GM12875 (cell line): ENCODE measurements at regions not wholly inside any gene's neighbourhood (a gene's known extent, or its start where the extent isn't known, plus 50 kb on each side); places are given as distances from the start of the nearest gene placed in this dataset.

Experiments
- H3K4me3 ChIP-seq: one replicate; pipeline ENCODE4 v1.5.1; 2011; ENCODE audit warnings: low read depth, low read length, control low read depth
- TF ChIP-seq, protein P1 (sequence below): IDR thresholded peaks from 2 replicates; pipeline ENCODE4 v1.5.1; 2011; ENCODE audit warnings: low read depth, mild to moderate bottlenecking, control low read depth, inconsistent platforms, low read length, moderate library complexity, borderline replicate concordance; ENCODE audit not compliant: insufficient read depth

DNA sequence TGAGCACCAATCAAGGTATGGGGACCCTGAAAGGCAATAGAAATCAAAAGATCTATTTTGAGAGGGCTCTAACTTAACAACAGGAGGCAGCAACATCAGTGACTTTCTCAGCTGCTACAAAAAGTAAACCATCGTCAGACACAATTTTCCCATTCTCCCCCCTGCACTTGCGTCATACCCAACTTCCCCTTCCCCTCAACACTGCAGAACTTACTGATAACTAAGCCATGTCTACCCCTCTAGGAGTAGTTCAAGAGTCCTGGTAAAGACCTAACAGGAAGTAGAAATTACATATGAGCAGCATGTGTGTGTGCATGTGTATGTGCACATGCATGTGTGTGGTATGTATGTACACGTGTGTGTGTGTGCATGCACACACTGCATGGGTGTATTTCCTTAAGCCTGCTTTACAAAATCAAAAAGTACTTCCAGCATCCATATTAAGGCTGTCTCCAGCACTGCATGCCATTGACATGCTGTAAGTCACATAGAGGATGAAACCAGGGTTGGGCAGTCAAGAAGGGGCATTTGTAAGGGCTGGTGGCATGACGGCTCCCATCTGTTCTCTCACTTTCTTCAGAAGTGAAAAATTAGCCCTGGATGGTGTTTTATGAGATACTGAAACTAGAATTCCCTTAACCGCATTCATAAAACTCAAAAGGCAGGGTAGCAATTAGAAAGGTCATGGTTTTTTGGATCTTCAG lies 460.1 kb upstream of the RUNX1 start:
- TF ChIP-seq, protein P1, sequence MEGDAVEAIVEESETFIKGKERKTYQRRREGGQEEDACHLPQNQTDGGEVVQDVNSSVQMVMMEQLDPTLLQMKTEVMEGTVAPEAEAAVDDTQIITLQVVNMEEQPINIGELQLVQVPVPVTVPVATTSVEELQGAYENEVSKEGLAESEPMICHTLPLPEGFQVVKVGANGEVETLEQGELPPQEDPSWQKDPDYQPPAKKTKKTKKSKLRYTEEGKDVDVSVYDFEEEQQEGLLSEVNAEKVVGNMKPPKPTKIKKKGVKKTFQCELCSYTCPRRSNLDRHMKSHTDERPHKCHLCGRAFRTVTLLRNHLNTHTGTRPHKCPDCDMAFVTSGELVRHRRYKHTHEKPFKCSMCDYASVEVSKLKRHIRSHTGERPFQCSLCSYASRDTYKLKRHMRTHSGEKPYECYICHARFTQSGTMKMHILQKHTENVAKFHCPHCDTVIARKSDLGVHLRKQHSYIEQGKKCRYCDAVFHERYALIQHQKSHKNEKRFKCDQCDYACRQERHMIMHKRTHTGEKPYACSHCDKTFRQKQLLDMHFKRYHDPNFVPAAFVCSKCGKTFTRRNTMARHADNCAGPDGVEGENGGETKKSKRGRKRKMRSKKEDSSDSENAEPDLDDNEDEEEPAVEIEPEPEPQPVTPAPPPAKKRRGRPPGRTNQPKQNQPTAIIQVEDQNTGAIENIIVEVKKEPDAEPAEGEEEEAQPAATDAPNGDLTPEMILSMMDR, result no peak

DNA sequence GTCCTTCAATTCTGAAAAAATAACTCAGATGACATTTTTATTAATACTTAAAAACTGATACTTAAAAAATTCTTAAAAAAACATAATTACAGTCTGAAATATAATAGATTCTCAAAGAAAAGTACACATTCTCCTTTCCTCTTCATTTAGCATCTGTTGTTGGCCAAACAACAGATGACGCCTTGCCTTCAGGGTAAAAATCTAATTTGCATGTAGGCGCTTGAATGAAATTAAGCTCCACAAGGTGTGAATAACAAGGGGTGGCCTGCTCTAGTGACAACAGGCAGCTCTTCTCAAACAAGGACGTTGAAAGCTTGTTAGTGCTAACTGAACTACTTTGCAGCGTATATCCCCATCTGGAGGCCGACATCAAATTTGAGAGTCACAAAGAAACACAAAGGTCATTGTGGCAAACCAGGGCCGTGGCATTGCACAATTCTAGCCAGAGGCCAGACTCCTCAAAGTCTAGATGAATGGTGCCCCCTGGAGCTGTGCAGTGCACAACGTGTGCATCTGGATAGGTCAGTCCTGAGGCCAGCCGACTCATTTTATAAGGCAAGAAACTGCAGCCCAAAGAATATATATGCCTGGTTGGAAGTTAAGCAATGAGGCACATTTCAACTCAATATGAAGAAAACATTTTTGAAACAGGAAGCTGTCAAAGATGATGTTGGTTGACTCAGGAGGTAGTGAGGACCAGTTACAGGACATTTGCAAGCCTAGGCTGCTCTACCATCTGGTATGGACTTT lies 459.2 kb upstream of the RUNX1 start:
- TF ChIP-seq, protein P1, result no peak
- no peak overlapping the region for H3K4me3 ChIP-seq

More for the DNA sequence above, 460.1 kb upstream of the RUNX1 start:
- no peak overlapping the region for H3K4me3 ChIP-seq

DNA sequence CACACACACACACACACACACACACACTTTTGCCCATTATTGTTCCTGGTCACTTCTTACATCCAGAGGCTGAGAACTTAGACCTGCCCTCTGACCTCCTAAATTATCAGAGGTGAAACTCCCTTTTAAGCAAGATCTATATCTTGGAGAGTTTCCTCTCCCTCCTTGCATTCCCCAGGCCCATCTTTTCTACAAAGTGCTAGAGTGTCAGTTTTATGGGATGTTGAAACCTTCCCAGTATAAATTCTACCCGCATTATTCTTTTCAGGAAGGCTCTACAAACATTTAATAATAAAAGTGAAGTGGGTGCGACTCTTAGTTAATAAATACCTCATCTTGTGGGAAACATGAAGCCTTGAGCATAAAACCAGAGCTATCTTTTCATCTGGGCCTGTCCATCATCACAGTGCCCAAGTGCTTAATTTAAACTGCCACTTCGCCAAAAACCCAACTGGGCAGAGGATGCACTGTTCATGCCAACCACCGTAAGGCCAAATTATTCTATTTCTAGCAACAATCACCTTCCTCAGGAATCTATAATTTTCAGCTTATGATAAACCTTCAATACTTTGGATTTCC lies 458.2 kb upstream of the RUNX1 start:
- H3K4me3 ChIP-seq, result no peak overlapping the region
- TF ChIP-seq, protein P1, result no peak

DNA sequence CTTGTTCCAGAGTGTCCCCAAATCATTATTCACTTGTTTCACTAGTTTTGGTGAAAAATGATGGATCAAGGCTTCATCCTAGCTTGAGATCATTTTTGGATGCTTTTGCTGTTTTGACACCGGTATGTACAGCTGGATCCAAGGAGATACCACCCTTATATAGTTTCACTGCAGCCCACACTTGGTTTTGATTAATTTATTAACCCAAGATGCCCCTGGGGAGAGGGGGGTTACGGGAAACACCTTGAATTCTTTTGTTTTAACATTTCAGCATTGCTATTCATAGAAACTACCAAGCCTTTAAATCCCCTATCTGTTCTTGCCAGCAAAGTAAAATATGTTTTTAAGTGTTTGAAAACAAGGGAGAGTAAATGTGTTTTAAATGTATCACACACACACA lies 457.7 kb upstream of the RUNX1 start:
- TF ChIP-seq, protein P1, result no peak

DNA sequence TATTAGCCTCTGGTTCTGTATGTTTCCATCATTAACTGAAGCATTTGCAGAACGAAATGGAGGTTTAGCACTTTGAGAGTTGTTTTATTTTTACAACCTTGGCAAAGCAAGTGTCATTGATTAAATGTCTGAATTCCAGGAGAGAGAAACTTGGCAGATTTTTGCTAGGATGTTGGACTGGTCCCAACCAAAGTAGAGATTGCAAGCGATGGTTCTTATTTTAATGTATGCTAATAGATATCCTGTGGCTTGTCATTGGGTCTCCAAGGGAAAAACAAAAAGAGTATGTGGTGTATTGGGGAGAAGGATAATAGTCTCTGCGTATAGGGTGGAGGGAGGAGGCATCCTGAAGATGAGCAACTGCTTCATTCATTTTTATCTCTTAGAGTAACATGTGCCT lies 457.2 kb upstream of the RUNX1 start:
- no peak overlapping the region for H3K4me3 ChIP-seq
- TF ChIP-seq, protein P1, result no peak

More for the DNA sequence above, 457.7 kb upstream of the RUNX1 start:
- no peak overlapping the region for H3K4me3 ChIP-seq

DNA sequence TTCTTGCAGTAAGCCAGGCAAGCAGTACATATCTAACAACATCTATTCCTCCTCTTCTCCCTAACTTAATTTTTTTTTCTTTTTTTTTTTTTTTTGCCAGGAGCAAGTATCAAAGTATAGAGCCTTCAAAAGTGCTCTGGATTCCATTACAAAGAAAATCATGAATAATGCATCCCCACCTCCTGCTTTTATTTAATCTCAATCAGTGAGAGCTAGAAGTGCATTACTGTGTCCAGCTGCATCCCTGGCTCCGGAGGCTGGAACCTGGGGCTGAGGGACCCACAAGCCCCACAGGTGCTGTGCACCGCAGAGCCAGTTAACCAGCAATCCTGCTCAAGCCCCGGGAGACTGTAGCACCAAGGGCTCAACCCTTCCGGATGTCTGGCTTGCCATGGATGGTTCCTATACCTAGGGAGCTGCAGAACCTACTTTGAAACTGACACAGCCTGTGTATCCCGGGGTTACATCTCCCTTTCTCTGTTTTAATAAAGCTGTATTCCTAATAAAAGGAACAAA lies 455.9 kb upstream of the RUNX1 start:
- no peak overlapping the region for H3K4me3 ChIP-seq
- TF ChIP-seq, protein P1, result no peak
